ENCODE measurements at regions not wholly inside any gene's neighbourhood (a gene's known extent, or its start where the extent isn't known, plus 50 kb on each side); places are given as distances from the start of the nearest gene placed in this dataset.
A peak's percentile ranks its signal among the peaks of the same experiment; 100 is the strongest.

GRCh38 chr4:41883988-41884734, 51.1 kb upstream of the TMEM33 start:
- DNase-seq, result no peak

- DNase-seq, result peak; percentile 46 to 74
These were observed 52.4 kb upstream of the TMEM33 start for GRCh38 chr4:41882625-41883347.

DNA sequence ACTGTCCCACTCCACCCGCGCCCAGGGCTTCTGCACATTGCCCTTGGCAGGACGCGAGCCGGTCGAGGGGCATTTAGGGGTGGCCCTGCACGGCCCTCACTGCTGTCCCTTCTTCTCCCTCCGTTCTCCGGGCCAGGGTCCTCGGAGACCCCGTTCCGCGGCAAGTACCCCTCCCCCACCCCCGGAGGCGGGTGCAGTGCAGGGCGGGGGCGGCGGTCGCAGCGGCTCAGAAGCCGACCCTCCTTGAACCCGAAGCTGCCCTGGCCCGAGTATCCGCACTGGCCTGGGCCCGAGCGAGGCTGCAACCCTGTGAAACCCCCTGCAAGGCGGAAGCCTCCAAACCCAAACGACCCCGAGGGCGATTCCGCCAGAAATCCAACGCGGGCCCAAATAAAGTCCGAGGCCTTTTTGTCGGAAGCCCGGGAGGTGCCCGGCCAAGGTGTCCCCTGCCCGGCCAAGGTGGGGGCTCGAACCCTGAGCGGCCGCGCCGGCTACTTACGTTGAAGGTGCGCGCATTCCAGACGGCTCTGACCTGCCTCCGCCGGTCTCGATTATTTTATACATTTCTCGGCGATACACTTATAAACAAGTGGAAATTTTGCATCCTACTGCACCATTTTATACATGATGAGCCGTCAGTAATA, 53.1 kb upstream of the TMEM33 start:
- DNase-seq, result no peak

DNA sequence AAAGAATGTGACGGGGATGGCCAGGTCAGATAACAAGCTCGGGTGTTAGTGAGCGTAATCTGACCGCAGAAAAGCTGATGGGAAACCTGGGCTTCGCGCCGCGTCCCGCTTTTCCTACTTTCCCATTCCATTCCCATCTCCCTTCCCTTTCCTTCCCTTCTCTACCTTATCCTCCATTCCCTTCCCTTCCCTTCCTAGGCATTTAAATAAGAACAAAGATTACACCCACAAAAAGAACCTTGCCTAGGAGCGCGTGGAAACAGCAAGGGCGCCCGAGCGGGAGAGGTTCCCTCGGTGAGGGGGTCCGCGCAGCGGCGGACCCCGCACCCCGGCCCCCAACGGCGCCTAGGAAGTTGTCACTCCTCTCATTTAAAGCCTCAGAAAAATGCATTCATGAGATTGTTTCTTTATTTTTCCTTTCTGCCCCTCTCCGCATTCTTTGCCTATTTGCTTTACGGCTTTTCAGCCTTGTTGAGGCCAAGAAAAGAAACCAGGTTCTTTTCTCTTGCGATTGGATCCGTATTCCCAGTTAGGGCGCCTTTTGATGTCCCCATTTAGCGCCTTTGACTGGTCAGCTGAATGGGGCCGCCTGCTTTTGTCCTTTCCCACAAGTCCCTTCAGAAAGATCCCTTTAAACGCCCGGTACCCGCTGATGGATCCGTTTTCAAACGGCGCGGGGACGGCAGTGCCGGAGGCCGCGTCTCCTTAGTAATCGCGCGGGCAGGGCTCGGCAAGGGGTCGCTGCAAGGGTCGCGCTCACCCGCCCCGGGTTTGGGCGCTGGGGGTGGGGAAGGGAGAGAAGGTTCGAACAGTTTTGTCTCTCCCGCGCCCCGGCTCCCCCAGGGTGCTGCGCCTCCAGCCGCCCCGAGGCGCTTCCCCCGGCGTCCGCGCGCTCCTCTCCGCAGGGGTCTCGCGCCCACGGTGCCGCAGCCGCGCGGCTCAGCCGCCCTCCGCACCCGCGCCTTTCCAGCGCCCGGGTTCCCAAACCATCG, 54.1 kb upstream of the TMEM33 start:
- DNase-seq, result no peak

- no peak for DNase-seq
These were observed 55.0 kb upstream of the TMEM33 start for GRCh38 chr4:41880022-41880837.

DNA sequence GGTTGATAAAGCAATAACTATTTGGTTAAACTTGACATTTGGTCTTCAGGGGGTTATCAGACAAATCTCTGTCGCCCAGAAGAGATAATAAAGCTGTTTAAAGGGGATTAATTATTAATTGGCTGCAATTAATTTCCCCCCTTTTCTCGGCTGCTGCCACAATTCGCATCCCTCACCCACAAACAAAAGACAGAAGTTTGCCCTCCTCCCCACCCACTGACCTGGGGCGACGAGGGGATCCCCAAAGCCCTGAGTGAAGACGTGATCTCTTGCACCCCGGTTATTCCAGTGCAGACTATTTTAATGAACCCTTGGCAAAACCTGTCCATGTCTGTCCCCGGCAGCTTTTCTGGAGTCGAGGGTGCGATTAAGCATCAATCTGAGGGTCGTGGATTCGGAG, 55.7 kb upstream of the TMEM33 start:
- no peak for DNase-seq

- DNase-seq, result no peak
These were observed 56.2 kb upstream of the TMEM33 start for GRCh38 chr4:41878991-41879491.

DNA sequence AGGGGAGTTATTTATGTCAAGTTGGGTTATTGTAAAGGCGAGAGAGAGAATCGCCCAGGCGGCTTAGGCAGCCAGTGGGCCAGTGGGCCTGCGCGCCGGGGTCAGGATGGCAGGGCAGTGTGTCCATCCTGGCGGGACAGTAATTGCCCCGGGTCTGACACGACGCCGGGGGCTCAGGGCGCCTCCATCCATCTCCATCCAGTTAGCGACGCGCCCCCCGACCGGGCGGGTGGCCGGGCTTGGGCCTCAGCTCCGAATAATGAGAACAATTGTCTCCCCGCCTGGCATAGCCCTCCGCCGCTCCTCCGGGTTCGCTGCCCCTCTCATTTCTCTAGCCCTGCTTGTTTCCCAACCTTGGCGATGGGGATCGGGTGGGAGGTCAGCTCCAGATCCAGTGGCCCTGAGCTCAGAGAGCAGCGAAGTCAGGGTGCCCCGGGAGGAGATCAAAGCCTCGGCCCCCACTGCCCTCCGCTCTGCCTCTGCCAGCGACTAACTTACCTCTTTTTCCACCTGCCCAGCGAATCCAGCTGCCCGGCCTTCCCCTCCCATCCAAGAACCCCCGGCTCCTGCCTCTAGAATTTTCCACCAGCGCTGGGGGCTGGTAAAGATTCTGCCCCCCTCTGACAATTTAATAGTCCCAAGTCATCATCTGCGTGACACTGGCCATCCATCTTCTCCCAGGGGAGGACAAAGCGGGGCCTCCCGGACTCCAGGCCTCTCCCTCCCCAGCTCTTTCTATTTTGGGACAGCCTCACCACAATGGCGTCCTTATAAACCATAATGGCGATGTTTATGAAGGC, 56.9 kb upstream of the TMEM33 start:
- DNase-seq, result no peak

DNA sequence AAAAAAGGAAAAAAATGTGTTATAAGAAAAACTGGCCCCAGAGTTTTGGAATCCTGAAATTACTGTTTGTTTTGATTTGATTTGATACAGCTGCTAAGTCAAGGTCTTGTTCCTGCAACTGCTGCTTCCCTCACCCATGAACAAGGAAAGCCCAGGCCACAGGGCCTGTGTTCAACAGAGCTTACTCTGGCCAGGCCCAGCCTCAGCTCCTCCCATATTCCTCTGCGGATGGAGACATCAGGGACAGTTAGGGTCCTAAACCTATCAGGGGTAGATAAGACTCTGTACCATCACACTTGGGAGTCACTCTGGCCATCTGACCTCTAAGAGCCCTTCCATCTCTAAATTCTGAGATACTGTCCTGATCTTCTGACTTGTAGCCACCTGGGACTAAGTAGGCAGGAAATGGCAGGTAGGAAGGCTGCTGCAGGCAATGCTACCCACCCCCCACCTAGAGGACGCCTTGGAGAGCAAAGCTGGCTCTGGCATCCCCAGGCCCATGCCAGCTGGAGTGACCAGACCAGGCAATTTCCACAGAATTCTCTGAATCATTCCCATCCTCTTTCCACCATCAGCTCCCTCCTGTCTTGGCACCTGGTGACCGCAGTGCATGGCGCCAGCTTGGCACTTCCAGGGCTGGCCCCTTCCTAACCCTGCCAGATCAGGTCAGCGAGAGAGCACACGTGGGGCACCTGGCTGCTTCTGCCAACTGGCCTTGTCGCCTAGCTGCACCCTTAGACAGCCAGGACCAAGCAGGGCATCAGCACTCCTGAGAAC, 58.0 kb upstream of the TMEM33 start:
- DNase-seq, result no peak

GRCh38 chr4:41874873-41875272, 60.4 kb upstream of the TMEM33 start:
- DNase-seq, result no peak

GRCh38 chr4:41874398-41874797, 60.8 kb upstream of the TMEM33 start:
- DNase-seq, result no peak

GRCh38 chr4:41873380-41874295, 61.6 kb upstream of the TMEM33 start:
- DNase-seq, result no peak

GRCh38 chr4:41870035-41870434, 65.2 kb upstream of the TMEM33 start:
- DNase-seq, result no peak

DNA sequence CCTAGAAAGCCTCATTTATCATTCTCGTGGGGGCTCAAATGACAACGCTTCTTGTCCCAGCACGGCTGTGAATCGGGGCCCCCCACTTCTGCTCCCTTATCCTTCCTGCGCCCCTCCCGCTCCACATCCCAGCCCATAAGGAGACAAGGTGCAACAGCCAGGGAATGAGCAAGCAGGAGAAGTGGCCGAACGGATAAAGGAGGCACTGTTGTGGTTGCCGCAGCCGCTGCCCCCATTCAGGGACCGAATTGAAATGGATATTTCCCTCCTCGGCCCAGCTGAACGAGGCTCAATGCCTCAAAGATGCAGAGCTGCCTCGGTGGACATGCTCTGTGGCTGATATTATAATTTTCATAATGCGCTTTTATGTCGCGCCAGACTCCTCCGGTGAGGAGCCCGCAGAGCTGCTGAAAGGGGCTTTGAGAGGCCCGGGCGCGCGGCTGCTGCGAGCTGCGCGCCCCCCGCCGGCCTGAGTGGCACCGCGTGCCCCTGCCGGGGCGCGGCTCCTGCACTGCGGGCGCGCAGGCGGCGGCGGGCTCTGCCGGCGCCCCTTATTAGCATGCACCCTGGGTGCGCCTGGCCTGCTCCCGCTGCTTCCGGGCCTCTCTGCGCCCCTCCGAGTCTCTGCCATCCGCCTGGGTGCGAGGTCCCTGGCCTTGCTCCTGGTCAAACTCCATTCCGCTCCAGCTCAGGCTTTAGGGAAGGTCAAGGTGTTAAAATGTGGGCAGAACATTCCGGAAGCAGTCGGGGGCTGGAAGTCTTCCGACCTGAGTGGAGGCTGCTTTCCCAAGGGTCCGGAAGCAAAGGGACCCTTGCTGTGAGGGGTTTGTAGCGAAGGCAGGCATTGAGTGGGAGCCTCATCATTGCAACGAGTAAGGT, 68.2 kb upstream of the TMEM33 start:
- no peak for DNase-seq

- DNase-seq, result no peak
These were observed 69.0 kb upstream of the TMEM33 start for GRCh38 chr4:41865981-41866798.

GRCh38 chr4:41865306-41865980, 69.8 kb upstream of the TMEM33 start:
- no peak for DNase-seq
